ENCODE measurements at regions not wholly inside any gene's neighbourhood (a gene's known extent, or its start where the extent isn't known, plus 50 kb on each side); places are given as distances from the start of the nearest gene placed in this dataset.

DNA sequence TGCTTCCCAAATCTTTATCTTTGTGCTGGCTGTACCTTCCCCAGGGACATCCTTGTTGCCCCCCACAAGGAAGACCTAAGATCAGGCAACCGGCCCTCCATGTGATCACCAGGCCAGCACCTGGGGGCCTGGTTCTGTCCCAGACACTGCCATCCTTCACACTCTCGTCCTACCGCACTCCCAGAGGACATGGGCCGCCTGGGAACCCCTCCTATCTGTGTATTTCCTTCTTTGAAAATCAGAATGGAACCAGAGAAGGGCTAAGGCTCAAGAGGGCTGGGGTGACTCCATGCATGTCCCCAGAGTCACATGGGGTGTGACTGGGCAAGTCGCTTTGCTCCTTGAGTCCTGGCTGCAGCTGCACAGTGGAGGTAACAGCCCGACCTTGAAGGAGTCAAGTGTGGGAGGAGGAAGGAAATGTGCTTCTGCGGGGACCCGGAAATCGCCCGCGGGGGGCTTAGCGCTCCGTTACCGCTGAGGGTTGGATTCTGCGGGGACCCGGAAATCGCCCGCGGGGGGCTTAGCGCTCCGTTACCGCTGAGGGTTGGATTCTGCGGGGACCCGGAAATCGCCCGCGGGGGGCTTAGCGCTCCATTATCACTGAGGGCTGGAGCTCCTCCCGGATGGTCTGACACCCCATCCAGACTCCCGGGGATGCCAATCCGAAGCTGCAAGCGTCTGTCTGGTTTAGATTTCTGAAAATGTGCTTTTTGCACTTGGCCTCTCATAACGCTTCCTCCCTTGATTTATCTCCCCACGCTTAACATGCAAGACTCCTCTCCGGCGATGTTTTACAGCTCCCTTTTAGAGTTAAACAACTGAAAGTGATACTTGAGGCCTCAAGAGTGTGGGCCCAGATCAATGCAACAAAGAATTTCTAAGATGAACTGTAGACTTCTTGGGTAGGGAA is 278.9 kb downstream of the NPHP4 start:
- DNase-seq (ENCODE audit: low spot score): no peak

DNA sequence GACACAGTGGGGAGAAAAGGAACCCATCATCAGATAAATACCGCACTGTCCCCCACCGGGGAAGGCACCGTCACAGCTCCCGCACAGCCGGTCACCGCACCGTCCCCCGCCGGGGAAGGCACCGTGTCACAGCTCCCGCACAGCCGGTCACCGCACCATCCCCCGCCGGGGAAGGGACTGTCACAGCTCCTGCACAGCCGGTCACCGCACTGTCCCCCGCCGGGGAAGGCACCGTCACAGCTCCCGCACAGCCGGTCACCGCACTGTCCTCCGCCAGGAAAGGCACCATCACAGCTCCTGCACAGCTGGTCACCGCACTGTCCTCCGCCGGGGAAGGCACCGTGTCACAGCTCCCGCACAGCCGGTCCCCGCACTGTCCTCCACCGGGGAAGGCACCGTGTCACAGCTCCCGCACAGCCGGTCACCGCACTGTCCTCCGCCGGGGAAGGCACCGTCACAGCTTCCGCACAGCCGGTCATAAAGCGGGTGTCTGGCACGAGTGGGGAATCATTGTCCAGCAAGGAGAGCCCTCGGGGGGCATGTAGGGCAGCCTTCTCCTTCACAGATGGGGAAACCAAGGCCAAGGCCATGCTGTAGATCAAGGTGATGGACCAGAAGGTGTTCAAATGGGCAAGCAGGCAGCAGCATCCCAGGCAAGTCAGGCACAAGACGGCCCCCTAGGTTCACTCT is 280.1 kb downstream of the NPHP4 start:
- no peak for DNase-seq (ENCODE audit: low spot score)

DNA sequence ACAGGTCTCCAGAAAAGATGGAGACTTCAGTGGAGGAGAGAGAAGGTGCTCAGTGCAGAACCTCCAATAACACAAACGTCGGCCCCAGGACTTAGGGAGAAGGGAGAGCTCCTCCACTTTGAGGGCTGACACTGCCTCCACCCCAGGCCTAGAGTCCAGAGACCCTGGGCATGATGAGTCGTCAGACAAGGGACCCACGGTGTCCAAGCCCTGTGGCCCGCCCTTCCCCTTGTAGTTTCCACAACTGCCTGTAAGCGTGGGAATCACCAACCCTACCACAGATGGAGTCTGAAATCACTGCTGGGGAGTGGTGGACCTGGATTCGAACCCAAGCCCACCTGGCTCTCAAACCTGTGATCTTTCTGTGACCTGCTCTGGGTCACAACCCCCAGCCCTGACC is 281.1 kb downstream of the NPHP4 start:
- DNase-seq (ENCODE audit: low spot score): no peak

DNA sequence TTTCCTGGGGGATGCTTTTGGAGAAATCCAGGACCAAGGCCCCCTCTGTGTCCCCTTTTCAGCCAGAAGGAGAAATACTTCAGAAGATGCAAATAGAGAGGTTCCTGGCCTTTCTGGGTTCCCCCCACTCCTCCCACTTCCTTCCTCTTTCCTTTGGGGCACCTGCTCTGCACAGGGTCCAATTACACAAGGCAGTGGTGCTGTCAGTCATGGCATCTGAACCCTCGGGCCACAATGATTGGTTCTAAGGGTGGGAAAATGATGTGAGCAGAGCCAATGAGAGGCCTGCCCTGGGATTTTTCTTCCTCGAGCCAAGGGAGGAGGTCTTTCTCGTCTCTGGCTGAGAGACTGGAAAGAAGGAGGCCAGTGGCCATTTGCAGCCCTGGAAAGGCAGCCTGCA is 282.2 kb downstream of the NPHP4 start:
- no peak for DNase-seq (ENCODE audit: low spot score)

DNA sequence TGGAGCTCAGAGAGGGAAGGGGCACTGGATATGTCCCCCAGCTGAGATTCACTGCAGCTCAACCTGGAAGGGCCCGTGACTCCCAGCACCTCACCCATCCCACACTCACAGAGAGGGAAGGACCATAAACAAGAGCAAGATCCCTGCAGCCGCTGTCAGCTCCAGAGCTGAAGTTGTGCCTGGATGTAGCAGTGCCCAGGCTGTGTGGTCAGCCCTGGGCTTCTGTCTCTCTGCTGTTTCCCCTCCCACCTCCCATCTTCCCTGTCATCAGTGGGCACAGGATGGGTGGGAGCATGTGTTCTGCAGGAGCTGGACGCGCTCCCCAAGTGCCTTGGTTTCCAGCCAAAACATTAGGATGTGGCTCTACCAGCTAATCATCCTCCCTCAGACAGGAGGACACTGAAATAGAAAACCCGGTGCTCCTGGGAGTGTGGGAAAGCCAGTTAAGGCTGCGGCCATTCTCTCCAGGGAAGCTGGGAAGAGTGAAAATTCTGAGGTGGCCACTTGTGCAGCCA is 282.7 kb downstream of the NPHP4 start:
- DNase-seq (ENCODE audit: low spot score): no peak

DNA sequence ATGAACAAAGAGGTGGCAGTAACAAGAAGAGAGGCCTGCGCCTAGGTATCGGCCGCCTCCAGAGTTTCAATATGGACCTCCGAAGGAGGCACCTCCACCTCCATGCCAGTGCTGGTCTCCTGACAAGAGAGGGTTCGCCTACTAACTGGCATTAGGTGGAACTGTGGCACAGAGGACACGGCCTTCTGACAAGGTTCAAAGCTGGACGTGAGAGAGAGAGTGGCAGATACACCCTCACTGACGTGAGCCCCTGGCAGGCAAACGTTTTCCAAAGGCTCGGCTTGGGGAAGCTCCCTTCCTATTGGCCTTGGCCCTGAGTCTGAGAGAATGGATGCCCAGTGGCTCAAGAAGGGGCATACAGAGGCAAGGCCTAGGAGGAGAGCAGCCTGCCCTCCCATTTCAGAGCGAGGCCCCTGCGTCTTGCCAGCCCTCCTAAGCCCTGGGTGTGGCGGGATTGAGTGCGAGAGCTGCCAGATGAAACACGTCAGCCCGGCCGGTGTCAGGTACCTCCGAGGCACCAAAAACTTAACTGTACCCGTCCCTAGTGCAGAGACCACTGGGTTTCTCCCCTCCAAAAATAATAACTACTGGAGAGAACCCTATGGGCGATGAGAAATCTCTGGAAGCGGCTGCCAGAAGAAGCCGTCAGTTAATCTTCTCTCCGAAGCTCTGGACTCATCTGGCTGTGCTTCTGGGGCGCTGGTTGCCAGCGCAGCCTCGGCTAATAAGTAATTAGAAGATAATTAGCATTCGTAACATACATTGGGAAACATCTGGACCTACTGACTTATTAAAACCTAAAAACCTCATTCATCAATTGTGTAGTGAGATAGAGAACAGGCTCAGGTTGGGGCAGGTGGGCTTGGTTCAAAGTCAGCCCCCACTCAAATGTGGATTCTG is 283.6 kb downstream of the NPHP4 start:
- DNase-seq (ENCODE audit: low spot score): no peak

DNA sequence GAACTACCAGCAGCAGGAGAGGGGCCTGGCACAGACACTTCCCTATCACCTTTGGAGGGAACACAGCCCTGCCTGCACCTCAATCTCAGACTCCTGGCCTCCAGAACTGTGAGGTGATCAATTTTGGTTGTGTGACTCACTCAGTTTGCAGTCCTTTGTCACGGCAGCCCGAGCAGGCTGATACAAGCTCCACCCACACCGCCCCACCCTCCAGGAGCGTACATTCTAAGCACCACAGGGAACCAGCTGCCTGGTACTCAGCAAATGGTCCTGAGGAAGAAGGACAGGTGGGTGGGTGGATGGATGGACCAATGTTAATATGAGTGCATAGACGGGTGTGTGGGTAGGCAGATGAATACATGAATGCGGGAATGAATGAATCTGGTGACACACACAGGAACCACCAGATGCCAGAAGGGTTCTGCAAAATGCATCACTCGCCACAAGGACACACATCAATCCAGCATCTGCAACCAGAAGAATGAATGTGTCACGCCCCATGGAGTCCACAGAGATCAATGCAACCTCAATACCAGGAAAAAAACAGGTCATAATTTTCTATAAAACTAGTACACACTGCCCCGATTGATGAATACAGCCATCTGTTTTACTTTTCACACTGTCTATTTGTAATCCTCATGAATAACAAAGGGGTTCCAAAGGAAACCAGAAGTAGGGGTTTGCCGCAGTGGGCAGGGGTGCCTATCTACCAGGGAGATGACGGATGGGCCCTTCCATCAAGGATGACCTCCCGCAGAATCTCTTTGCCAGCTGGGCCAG is 284.5 kb downstream of the NPHP4 start:
- DNase-seq (ENCODE audit: low spot score): no peak

DNA sequence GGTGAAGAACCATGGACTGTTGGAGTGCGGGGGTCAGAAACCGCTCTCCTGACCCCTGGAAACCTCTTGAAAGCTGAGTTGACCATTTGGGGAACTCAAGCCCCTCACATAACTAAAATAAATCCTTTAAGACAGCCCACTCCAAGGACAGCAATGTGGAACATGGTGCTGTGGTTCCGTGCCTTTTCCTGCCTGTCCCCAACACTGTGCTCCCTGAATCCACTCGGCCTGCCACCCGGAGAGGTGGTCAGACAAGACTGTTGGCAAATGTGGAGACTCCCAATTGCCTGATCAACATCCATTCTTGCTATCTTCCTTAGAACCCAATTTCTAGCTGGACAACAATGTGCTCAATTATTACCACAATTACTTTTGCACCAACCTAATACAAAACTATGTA is 286.0 kb downstream of the NPHP4 start:
- DNase-seq (ENCODE audit: low spot score): no peak

DNA sequence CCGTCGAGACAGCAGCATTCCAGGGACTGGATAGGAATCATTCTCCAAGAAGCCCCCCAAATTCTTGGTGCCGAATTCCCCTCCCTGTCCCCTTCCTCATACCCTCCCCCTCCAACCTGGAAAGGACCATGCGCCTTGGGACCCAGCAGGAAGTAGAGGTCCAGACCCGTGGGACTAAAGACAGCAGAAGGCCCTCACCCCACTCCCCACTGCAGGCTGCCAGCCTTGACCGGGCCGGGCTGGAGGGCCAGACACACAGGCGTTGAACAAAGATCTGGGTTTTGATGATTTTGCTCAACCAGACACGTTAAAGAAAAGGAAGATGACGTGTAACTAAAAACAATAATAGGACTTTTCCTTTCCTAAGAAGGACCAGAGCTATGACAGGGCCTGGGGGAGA is 286.5 kb downstream of the NPHP4 start:
- no peak for DNase-seq (ENCODE audit: low spot score)

DNA sequence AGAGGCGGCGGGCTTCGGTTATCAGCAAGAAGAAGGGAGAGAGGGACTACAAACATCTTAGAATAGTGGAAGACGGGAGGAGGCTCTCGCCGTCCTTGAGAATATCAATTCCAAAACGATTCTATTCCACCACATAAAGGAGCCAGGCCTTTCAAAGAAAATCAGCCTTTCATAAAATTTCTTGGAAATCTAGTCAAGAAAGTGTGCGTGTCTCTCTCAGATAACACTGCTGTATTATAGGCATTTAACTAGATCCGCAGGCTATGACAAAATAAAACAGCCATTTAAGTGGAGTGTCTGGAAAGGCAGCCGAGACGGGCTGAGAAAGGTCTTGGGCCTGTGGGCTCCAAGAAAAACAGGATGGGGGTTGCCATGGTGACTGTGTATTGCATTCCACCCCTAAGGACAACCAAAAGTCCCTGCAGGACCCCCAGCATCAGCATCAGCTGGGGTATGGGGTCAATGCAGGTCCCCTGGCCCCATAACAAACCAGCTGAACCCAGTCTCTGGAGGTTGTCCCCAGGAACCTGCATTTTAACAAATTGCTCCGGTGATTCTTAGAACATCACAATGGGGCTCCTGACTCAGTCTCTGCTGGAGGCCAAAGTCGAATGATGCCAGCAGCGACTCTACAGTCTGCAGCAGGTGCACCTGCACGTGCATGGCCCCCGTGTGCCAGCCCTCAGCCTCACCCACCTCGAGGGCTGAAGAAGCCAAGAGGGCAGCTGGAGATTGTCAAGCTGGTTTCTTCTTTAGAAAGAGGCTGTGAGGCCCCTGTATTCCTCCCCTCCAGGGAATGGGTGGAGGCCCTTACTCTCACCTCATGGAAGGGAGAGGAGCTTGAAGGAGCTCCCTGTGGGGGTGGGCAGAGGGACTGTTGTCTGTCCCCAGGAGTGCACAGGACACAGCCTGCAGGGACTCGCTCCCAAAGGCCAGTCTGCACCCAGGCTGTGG is 287.4 kb downstream of the NPHP4 start:
- DNase-seq (ENCODE audit: low spot score): no peak

DNA sequence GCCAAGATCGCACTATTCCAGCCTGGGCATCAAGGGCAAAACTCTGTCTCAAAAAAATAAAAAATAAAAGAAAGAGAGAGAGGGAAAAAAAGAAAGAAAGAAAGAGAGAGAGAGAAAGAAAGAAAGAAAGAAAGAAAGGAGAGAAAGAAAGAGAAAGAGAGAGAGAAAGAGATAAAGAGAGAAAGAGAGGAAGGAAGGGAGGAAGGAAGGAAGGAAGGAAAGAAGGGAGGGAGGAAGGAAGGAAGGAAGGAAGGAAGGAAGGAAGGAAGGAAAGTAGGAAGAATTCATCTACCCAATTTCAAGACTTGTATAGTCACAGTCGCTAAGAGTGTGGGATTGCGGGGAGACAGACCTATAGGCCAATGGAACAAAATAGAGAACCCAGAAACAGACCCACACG is 290.6 kb downstream of the NPHP4 start:
- DNase-seq (ENCODE audit: low spot score): no peak

DNA sequence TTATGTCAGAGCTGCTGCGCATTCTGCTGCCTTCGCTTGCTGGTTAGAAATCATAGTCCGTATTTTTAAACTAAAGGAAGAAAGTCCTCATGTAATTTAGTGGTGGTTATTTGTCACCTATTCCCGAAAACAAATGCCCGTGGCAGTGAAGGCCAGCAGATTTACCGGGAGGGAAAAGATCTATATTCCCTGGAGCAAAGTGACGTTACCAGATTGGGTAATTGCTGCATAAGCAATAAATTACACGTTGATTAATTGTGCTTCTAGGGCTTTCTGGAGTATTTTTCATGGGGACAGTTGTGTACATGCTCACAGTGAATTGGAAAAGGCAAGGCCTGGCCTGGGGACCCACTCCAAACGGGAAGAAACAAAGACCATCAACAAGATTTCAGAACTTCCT is 298.7 kb downstream of the NPHP4 start:
- DNase-seq (ENCODE audit: low spot score): no peak

DNA sequence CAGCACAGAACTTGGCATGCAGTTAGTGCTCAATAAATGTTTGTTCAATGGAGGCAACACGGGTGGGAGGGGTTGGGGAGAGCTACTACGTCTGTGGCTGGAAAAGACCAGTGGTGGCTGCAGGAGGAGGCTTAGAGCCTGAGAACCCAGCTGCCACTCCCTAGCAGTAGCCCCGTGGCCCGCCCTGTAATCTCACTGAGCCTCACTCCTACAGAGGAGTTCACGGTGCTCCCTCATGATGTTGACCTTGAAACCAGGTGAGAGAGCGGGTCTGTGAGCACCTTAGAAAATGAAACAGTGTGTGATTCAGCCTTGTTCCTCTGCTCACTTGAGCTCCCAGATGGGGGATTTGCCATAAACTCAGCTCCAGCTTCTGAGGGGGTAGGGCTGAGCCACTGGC is 299.6 kb downstream of the NPHP4 start:
- DNase-seq (ENCODE audit: low spot score): no peak

DNA sequence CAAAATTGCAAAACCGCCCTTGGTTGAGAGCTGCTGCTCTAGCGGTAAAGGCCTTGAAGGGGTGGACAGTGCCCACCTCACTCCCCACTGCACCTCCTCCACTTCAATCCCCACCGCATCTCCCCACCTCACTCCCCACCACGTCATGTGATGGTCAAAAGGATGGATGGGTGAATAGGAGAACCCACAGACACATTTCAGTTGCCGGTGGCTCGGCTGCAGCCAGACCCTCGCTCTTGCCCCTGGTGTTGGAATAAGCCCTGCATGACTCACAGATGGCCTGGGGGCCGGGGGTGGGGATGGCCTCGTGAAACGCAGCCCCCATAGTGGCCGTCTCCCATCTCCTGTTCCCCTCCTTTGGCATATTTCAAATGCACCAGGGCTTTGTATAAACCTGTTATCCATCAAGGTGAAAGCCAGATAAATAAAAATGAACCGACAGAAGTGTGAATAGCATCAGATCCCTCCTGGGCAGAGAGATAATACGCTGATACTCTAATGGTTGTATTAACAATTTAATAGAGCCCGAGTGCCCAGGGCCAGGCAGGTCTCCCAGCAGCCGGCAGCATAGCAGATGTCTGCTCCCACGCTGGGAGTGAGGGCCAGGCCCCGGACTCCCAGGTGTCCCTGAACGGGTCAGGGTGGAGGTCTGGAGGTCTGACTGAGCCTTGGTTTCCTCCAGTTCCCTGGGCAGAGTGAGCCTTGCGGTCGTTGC is 300.3 kb downstream of the NPHP4 start:
- DNase-seq (ENCODE audit: low spot score): no peak

DNA sequence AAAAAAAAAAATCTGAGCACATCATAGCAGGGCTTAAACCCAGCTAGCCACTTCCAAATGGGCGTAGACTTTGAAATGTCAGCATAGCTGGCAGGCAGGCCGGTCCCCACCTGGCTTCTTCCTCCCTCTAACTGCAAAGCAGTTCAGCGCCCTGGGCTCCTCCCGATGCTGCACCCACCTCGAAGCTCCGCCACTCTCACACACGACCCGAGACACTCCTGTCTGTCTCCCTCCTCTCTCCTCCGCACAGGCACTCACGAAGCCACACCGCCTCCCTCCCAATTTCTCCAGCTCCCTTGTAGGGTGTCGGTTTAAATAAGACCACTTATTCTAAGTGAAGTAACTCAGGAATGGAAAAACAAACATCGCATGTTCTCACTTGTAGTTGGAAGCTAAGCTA is 301.3 kb downstream of the NPHP4 start:
- no peak for DNase-seq (ENCODE audit: low spot score)

DNA sequence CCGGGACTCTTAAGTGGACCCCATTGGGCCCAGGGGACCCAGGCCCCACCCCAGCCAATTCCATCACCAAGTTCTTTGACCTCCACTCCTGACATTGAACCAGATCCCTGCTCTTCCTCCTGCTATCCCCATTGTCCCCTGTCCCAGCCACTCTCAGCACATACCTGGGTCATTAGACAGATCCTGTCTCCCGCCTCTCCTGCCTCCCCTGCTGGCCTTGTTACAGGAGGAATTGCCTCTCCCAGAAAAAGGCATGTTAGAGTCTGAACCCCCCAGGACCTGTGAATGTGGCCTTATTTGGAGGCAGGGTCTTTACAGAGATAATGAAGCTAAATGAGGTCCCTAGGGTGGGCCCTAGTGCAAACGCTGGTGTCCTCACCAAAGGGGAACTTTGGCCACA is 301.9 kb downstream of the NPHP4 start:
- no peak for DNase-seq (ENCODE audit: low spot score)

DNA sequence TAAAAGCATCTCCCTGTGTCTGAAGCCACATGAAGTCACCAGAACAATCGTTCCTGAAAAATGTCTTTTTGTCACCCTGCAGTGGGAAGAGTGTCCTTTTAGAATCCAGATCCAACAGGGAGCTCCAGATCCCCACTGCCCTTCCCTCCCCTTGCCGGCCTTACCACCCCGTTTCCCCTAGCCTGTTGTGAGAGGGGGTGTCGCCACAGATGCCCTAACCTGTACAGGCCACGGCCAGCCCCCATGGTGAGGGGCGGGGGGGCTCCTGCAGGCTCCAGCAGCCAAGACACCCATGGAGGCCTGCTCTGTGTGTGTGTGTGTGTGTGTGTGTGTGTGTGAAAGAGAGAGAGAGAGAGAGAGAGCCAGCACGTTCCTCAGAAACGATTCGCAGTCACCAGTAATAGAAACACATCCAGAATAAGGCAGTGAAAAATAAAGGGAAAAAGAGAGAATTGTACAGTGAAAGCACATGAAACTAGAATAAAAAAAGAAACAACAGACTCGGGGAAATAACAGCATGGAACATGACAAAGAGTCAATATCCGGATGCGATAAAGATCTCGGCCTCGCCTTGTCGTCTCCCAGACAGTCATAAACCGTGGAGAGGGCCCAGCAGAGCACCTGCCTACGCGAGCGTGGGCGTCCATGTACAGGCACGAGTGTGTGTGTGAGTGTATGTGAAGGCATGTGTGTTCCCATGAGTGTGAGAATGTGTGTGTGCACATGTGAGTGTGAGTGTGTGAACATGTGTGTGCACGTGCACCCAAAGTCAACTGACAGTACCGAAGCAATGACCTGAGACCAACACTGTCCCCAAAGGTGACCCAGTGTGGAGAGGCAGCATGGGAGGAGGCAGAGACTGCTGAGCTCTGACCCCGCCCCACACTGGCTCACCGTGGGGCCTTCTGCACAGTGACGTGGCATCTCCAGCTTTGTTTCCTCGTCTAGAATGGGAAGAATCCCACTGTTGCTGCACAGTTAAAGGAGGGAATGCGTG is 303.8 kb downstream of the NPHP4 start:
- no peak for DNase-seq (ENCODE audit: low spot score)

DNA sequence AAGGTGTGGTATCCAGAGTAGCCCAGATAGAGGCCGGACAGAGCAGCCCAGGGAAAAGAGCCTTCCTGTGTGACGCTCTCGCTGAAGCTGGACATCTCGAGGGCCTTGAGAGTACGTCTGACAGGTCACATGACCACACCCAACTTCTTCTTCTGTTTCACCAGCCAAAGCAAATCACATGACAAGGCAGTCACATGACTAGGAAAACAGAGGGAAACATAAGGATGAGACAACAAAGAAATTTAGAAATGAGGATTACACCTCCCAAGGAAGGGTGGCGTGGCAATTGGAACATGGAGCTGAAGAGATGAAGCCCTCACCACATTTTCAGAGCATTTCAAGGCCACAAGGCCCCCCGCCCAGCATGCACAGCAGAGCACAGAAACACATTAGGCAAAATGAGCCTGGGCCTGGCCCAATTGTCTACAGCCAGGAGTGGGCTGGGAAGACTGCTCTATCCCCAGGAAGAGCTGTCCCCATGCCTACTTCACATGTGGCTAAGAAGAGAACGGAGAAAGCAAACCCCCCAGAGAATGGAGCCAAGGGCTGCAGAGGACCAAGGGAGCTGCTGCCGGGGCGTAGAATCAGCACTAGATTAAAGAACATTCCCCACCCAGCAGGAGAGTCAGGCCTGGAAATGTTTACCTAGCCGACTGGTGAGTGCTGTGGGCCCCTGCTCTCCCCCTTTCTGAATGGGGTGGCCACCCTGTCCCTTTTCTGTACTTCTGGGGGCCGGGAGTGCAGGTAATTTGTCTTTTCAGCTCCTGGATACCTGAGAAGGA is 305.1 kb downstream of the NPHP4 start:
- no peak for DNase-seq (ENCODE audit: low spot score)

Measured in hematopoietic multipotent progenitor cell treated with erythropoietin and hydrocortisone succinate and interleukin-3 and kit ligand, for 17 days (in vitro differentiated cells).